NCI-H2107 treated with DMSO at 0.1 percent for 48 hours (cell line): ENCODE measurements at regions not wholly inside any gene's neighbourhood (a gene's known extent, or its start where the extent isn't known, plus 50 kb on each side); places are given as distances from the start of the nearest gene placed in this dataset.
A peak's percentile ranks its signal among the peaks of the same experiment; 100 is the strongest.
"Not testable (repeated sequence)": the region's sequence is repeated elsewhere in the genome, so short reads cannot be mapped to it uniquely, and the experiment has no call there.

Experiments used
- DNase-seq: peaks from one replicate; lab custom pipeline; 2025; ENCODE audit not compliant: unreplicated experiment; lab: John Stamatoyannopoulos, UW

GRCh38 chr1:217139513-217139912, 416.3 kb upstream of the ESRRG start:
- DNase-seq = no peak

GRCh38 chr1:217138799-217139466, 415.7 kb upstream of the ESRRG start:
- DNase-seq = no peak

GRCh38 chr1:217138173-217138765, 415.0 kb upstream of the ESRRG start:
- DNase-seq = no peak

GRCh38 chr1:217137210-217137881, 414.1 kb upstream of the ESRRG start:
- DNase-seq = no peak

GRCh38 chr1:217136895-217137205, 413.6 kb upstream of the ESRRG start:
- no peak for DNase-seq

- no peak for DNase-seq
These were observed 413.0 kb upstream of the ESRRG start for GRCh38 chr1:217135987-217136894.

GRCh38 chr1:217135569-217135915, 412.3 kb upstream of the ESRRG start:
- no peak for DNase-seq

GRCh38 chr1:217134857-217135568, 411.8 kb upstream of the ESRRG start:
- no peak for DNase-seq

GRCh38 chr1:217133958-217134856, 411.0 kb upstream of the ESRRG start:
- DNase-seq = peak; percentile 5

- no peak for DNase-seq
These were observed 409.9 kb upstream of the ESRRG start for GRCh38 chr1:217133092-217133491.

- DNase-seq = not testable (repeated sequence)
These were observed 400.1 kb upstream of the ESRRG start for GRCh38 chr1:217123340-217123739.

- no peak for DNase-seq
These were observed 394.8 kb upstream of the ESRRG start for GRCh38 chr1:217117973-217118465.

- no peak for DNase-seq
These were observed 392.5 kb upstream of the ESRRG start for GRCh38 chr1:217115404-217116380.

- DNase-seq = no peak
These were observed 386.7 kb upstream of the ESRRG start for GRCh38 chr1:217109928-217110327.

GRCh38 chr1:217106231-217106901, 383.1 kb upstream of the ESRRG start:
- no peak for DNase-seq

GRCh38 chr1:217105437-217105836, 382.2 kb upstream of the ESRRG start:
- DNase-seq = no peak

GRCh38 chr1:217097819-217098218, 374.6 kb upstream of the ESRRG start:
- no peak for DNase-seq

GRCh38 chr1:217096200-217096599, 373.0 kb upstream of the ESRRG start:
- no peak for DNase-seq
